GM18519 (cell line): ENCODE measurements at regions not wholly inside any gene's neighbourhood (a gene's known extent, or its start where the extent isn't known, plus 50 kb on each side); places are given as distances from the start of the nearest gene placed in this dataset.

ENCODE experiments used
- ATAC-seq: cut with Tn5 transposase; IDR thresholded peaks from one replicate; pipeline ENCODE4 v1.9.1; 2021; ENCODE audit warnings: mild to moderate bottlenecking, moderate library complexity; ENCODE audit not compliant: unreplicated experiment, low FRiP score

DNA sequence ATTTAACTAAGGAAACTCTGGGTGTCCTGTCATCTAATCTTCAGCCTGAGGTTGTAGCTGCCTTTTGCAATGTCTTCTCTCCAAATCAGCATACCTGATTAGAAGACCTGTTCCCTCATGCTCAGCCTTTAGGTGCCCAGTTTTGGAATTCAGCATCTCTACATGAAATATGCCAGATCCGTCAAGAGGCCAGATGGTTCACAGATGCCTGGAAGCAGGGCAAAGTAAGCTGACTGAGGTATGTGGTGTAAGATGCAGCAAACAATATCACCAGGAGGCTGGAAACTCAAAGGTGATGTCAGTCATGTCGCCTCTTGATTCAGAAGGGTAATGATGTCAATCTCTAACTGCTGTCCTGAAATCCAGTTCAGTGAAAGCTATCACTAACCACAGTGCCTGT lies 324.4 kb downstream of the PRELID2 start:
- no peak for ATAC-seq

DNA sequence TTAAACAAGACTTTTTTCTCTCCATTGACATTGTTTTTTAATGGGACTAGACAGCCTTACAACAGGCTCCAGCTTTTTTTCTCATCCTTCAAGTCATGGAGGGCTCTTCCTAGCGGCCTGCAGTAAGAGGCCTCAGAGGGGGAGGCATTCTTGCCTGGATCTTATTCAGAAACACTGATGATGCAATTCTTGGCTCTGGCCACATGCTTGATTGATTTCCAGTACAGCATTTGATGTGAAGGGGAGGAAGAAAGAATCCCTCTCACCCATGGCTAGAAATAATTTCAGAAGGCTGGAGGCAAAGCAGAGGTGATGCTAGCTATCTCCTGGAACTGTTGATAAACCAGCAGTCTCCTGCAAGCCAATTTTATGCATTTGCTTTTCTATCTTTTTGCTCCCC lies 324.8 kb downstream of the PRELID2 start:
- ATAC-seq: no peak

DNA sequence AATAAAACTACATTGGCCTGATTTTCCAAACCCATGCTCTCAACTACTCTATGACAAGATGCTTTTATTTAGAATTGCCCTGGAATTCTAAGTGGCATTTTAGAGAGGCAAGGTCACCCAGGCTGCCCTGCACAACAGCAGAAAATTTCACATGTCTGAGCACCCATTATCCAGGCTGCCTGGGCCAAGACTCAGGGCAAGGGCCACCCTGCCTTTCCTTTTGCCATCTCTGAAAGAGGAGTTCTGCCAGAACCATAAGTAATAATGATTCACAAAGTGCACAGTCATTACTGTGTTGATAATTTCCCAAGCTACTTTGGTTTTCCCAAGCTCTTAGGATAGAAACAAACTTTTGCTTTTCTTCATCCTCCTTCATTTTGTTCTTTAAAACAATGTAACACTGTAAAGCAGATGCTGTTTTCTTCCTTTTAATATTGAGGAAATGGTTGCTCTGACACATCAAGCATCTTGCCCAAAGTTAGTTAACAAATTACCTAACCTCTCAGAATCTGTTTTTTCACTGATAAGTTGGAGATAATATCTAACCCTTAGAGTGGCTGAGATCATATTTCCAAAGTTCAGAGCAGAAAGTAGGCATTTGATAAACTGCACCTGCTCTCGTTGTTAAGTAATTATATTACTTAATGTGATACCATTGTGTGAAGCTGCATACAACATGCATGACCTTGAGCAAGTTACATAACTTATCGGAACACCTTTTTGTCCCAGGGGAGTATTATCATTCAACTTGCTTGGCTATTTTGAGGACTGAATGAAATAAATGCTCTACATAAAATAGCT lies 325.6 kb downstream of the PRELID2 start:
- no peak for ATAC-seq

DNA sequence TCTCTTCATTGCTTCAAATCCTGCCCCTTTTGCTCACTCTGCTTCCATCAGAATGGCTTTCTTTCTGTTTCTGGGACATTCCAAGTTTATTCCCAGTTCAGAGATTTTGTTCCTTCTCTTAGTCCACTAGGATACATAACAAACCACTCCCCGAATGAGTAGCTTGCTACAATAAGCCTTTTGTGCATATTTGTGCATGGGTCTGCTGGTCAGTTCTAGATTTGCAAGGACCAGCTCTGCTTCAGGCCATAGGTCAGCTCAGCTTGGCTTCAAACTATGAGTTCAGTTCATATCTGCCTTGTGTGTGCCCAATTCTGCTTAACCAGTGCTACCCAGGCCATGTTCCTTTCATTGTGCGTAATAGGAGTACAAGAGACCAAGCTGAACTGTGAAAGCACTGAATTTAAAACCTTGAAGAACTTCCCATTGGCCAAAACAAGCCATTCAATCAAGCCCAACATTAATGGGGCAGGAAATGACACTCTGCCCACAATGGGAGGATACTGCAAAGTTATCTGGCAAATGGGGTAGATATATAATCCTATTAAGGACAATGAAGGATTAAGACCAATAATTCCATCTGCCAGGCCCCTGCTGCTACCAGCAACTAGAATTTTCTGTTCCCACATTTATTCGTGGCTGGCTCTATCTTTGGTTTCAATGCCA lies 328.8 kb downstream of the PRELID2 start:
- no peak for ATAC-seq

DNA sequence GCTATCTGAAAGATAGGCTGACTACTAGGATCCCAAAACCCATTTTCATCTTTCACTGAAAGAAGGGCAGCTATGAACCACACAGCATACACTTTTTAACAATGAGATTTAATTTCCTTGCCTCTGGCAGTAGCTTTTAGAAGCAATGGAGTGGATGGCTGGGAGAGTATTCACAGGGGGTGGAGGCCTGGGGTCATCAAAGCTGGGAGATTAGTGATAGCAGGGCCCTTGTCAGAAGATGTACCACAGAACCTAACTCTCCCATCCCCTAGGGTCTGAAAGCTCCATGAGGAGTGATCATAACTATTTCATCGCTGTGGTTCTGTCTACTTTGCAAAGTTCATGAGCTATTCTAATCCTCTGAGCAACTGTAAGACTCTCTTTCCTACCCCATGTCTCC lies 332.2 kb downstream of the PRELID2 start:
- no peak for ATAC-seq

DNA sequence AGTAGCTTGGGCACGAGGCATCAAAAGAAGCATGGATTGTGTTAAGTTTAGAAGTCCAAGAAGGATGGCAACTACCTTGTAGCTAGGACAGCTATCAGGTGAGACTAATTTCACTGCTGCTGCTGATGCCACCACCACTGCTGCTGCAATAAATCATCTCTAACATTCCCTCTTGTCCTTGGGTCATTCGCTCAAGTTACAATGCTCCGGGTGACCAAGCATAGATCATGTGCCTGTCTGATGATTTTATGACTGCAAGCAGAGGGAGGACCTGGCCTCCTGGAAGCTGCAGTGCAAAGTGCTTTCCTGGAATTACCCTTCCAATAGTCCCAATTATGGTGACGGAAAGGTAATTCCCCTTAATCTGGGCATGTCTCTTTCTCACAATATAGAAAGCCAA lies 334.4 kb downstream of the PRELID2 start:
- ATAC-seq: no peak

DNA sequence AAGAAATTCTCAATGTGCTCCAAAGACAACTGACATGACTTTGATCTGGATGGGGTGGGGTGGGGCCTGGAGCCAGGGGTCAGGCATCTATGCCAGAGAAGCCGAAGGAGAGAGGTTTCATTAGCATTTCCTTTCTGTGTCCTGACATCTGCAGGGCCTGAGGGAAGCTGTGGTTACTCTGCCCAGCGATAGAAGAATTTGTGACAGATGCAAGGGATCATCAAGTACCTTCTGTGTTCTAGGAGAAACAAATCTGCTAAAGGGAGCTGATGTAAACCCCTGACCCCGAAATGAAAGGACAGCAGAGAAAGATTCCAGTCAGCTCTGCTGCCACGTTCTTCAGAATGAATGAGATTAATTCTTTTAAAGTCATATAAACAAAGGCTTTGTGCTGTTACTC lies 335.7 kb downstream of the PRELID2 start:
- ATAC-seq: no peak

DNA sequence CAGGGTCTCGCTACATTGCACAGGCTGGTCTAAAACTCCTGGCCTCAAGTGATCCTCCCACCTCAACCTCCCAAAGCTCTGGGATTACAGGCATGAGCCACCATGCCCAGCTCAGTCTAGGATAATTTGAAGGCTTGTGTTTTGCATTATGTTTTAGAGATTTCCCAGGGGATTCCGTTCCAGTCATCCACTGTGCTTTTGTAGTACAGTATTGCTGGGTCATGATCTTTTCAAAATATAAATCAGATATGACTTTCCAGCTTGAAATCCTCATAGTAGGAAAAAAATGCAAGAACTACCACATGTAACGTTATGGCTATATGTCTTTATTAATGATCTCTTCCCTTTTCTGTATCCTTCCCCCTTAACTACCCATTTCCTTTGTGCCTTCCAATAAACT lies 338.1 kb downstream of the PRELID2 start:
- no peak for ATAC-seq

DNA sequence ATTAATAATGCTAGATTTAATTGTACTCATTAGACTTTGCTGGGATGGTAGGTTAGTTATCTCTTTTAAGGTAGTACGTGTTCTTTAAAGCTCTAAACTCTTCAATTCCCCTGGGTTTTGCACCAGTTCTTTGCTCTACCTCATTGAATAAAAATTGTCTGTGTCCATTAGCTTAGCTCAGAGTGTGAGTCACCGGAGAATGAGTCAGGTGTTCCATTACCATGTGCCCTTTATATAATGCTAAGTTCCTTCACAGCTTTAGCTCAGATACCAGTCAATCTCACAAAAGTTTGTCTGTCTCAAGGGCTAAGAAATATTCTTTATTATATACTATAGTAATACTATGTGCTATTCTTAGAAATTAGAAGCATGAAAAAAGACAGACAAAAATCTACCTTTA lies 339.4 kb downstream of the PRELID2 start:
- ATAC-seq: no peak

DNA sequence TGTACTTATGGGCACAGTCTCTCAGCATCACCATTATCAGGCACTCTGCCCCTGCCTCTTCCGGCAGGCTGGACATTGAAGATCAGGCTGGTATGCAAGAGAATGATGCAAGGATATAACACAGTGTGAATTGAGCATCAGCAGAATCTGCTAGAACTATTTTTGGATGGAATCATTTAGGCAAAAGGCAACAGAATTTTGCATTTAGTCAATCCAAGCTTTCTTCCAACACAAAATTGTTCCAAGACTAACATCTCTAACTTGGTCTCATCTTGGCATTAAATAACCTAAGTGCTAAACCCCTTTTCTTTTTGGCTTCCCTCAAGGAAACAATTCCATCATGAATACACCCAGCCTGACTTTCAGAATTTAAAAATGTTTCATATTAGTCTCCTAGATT lies 339.9 kb downstream of the PRELID2 start:
- no peak for ATAC-seq

DNA sequence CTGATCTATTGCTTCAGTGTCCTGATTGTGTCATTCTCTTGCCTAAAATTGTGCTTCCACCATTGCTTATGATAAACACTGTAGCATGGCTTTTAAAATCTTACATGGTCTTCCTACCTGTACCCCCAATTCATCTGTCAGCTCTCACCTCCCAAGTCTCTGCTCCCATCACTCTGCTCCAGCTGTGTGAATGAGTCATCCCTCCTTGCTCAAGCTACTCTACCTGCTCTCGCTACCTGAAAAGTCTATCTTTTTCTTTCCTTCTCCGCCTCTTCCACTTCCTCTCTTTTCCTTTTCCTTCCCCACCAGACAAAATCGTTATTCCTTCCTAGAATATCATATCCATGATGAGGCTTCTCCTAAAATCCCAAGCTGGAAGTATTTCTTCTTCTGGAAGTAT lies 341.7 kb downstream of the PRELID2 start:
- no peak for ATAC-seq

DNA sequence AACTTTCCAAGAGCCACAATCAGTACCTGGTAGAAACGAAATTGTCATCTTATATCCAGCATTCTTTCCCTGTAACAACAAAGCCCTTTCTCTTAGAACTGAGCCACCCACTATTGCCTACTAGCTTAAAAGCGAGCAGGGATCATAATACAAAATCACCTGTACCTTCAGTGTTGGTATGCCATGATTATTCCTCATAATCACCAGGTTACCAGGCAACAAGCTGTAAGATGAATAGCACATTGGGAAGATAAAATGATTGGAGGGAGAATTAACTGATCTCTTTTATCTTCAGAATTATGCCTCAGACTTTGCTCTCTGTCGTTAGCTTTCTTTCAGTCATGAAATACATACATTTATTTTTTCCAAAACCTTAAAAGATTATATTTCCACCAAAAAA lies 345.6 kb downstream of the PRELID2 start:
- no peak for ATAC-seq

DNA sequence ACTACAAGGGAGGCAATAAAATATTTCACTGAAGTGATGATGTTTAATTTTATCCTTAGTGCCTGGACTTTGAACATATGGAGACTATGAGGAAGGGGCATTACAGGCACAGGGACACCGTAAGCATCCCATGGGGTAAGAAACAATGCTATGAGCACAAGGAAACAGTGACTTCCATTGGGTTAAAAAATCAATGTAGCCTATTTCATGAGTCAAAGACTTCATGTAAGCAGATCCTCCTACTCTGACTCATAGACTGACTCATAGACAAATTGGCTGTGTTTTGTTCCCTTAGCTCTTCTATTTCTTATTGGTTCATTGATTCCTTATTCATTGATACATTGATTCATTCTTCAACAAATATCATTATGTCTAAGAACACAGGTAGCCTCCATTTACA lies 351.0 kb downstream of the PRELID2 start:
- no peak for ATAC-seq

DNA sequence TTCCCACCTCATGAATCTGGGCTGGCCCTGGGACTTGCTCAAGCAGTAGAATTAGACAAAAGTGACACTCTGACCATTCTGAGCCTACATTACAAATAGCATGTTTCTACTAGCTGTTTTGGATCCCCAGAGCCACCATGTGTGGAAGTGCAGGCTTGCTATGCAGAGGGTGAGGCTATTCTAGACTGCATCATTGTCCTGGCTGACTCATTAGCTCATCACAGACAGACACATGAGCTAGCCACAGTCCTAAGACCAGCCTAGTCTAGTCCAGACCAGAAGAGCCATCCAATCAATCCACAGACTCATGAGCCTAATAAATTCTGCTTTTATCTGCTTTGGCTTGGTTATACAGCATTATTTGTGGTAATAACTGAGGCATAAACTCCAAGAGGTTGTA lies 351.9 kb downstream of the PRELID2 start:
- ATAC-seq: no peak

DNA sequence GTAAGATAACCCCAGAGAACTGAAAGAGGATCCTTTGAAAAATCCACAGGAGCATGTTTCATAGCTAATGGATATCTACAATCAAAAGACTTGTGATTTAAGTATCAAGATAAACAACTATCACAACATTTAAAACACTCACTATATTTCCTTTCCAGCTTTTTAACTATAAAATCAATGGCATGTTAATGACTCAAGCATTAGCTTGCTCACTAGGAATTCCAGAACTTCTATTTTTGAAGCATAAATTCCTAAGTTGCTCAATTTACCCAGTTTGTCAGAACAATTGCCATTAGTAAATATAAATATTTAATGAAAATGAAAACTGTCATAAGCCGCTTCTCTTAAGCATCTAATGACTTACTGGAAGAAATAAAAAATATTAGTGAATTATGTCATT lies 355.3 kb downstream of the PRELID2 start:
- ATAC-seq: no peak

DNA sequence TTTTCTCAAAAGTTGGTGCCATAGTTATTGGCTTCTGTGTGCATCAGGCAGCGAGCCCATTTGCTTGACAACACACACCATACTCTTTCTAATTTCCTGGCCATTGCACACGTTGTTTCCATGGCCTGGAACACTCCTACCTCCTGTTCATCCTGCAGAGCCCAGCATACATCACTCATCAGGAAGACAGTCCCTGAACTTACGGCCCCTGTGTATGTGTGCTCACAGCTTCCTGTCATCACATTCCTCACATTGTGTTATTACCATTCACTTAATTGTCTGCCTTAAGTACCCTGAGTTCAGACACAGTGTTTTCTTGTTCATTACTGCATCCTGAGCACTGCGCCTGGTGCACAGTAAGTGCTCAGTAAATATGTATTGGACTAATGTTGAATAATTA lies 355.9 kb downstream of the PRELID2 start:
- ATAC-seq: no peak

DNA sequence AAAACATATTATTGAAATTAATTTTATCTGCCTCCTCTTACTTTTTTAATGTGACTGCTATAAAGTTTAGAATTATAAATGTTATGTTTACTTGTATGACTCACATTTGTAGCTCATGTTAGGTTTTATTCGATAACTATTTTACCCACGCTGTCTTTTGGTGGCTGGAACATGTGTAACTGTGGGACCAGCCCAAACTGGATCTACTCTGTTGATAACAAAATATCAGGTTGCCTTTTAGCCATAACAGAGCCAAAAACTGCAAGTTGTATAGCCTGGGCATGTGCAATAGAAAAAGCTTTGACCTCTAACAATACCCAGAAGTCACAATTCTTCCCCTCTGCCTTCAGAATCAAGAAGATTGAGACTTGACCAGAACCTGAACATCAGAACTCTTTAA lies 356.5 kb downstream of the PRELID2 start:
- no peak for ATAC-seq

DNA sequence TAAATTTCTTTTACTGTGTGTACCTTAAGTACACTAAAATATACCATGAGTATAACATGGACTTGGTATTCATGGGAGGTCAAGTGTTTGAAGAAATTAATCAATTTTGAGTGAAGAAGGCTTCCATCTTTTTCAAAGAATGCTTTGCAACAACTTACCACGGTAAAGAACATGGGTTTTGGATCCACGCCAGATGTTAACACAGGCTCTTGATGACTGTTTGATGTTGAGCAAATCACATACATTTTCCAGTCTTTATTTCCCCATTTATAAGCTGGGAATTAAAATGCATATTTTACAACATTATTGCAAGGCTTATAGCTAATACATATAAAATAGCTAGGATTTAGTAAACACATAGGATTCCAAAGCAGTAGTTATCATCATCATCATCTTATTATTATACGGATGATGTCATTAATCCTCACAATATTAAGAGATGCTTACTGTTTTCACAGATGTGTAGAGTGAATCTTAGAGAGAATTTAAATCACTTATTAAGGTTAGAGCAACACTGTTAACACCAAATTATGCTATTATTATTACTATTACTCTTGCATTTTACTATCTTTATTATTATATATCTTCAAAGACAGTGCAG lies 362.0 kb downstream of the PRELID2 start:
- no peak for ATAC-seq

DNA sequence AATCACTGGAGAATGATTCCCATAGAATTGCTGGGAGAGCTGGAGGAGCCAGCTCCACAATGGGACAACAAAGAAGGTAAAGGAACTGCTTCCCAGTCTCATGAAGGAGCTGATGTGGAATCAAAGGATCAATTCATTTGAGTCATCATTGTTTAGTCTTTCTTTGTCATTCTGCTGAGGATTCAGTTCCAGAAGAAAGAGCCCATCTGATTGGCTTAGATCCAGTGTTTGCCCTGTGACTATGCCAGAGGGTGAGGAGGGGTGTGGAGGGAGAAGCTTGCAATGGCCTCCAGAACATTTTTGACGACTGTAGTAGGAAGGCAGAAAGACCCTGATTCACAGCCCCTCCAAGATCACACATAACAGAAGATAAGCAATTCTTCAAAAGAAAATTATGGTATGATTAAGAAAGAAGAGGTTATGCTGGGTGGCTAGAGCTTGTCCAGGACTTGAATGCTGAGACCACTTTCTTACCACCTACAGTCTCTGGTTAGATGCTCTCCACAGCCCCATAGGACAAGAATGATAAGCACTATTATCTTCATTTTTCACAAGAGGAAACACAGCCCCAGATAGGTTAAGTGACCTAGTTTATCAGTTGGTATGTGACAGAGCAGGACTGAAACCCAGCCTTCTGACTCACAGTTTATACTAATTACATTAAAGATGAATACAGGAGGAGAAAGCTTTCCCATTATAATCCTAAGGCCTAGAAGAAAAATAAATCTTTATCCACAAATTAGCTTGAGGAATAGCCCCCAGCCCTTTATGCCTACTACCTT lies 363.1 kb downstream of the PRELID2 start:
- ATAC-seq: no peak

DNA sequence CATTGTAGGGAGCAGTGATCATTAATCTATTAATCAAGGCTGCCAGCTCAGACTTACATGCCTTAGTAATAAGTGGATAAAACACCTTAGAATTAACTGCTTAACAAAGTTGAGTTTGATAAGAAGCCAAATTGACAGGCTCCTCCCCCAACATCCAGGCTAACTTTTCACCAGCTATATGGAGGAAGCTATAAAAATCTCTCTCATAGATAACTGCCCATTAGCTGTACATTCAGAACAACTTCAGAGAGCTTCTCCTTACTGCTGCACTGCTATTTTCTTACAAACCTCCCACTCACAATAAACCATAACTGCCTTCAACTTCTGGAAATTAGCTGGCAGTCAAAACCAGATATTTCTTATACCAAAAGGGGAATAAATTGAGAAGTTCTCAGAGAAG lies 364.1 kb downstream of the PRELID2 start:
- no peak for ATAC-seq

DNA sequence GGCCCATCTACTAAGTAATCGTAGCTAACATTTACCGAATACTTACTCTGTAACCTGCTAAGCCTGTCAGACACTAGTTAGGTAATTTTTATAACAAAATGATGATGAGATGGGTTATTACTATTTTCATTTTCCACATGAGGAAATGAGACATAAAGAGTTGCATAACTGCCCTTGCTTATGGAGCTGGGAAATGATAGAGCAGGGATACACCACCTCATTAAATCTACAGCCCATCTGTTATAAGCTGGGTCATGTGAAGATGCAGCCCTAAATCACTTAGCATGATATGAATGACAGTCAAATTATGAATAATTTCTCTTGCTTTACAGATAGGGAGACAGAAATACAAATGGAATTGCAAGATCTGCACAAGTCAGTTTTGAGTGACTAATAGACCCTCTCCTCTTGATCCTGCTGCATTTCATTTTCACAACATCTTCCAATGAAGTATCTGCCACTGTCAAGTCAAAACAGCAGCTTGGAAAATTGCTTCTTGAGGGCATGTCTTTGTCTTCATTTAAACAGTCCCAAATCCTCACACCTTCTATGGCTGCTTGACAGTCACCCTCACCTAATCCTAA lies 364.7 kb downstream of the PRELID2 start:
- no peak for ATAC-seq
